Globus pallidus (tissue), 1 donor: ENCODE measurements at regions not wholly inside any gene's neighbourhood (a gene's known extent, or its start where the extent isn't known, plus 50 kb on each side); places are given as distances from the start of the nearest gene placed in this dataset.
"Not testable (repeated sequence)": the region's sequence is repeated elsewhere in the genome, so short reads cannot be mapped to it uniquely, and the experiment has no call there.

Experiments used
- DNase-seq: peaks from one replicate; pipeline ENCODE4 v3.0.0-alpha.2; 2015; ENCODE audit warnings: low spot score

GRCh38 chr3:106348139-106348690 lies 479.4 kb upstream of the CBLB start:
- no peak for DNase-seq

DNA sequence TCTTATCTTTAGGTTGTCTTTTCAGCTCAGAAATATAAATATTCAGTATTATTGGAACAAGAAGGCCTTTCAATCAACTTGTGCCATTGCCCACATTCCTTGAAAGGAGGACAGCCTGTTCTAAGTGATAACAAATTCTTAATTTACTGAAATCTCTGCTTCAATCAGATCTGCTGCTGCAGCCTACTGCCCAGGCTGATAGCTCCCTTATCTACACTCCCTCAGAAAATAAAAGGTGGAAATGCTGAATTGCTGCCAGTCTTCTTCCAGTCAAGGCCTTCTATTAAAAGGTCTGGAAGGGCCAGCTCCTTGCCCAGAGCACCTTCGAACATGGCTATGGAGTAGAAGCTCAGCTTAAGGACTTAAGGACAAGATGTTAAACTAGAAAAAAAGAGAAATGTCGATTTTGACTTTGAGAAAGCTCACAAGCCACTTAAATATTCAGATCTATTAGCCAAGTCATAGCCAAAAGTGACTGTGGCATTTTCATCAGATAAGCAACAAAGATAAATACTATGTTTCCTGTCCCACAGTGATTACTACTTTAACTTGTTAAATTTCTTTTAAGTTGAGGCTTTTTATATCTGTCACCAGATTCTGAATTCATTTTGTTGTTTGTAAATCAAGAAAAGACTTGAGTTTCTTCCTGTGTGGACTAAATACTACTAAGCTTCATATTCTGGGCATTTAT lies 480.5 kb upstream of the CBLB start:
- no peak for DNase-seq

GRCh38 chr3:106355873-106356272 lies 487.1 kb upstream of the CBLB start:
- DNase-seq = no peak

GRCh38 chr3:106359692-106360091 lies 490.9 kb upstream of the CBLB start:
- DNase-seq = no peak

DNA sequence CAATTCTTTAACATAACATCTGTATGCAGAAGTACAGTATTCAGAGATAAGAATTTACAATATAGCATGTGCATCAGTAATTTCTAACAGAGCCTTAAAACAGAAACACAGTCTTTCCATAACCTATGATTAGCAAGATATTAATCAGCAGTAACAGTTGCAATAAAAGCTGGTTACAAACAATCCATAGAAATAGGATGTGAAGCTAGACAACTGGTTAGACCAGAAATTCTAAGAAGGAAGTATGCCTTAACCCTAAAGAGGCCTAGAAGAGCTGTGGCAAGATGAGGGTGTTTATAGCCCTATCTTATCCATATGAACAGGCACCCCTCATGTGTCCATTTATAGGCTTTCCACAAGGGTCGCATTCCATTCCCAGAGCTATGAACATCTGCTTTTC lies 492.1 kb upstream of the CBLB start:
- DNase-seq = not testable (repeated sequence)

GRCh38 chr3:106364477-106364876 lies 495.7 kb upstream of the CBLB start:
- DNase-seq = no peak

DNA sequence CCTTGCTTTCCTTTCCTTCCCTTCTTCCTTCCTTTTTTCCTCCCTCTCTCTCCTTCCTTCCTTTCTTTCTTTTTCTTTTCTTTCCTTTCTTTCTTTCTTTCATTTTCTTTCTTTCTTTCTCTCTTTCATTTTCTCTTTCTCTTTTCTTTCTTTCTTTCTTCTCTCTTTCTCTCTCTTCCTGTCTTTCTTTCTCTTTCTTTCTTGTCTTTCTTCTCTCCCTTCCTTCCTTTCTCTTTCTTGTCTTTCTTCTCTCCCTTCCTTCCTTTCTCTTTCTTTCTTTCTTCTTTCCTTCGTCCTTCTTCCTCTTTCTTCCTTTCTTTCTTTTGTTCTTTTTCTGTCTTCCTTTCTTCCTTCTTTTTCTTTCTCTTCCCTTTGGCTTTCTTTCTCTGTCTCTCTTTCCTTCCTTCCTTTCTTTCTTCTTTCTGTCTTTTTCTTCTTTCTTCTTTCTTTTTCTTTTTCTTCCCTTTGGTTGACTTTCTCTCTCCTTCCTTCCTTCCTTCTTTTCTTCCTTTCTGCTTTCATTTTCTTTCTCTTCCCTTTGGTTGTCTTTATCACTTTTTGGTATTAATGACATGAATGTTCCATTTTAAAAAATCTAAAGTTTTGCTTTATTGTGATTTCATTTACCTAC lies 496.4 kb upstream of the CBLB start:
- DNase-seq = no peak

DNA sequence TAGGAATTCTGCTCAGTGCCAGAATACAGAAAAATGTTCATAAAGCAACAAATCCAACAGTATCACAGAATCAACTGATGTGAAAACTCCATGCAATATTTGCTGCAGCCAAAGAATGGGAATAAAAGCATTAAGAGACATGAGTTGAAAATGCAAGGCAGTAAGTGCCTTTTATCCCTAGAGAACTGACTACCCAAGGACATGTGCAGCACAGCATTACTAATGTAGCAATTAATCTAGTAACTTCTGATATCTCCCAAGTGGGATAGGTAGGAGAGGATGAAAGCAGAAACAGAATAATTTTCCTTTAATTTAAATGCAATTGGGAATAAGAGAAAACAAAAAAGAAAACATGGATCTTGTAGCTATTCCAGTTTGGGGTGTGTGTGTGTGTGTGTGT lies 497.5 kb upstream of the CBLB start:
- no peak for DNase-seq

DNA sequence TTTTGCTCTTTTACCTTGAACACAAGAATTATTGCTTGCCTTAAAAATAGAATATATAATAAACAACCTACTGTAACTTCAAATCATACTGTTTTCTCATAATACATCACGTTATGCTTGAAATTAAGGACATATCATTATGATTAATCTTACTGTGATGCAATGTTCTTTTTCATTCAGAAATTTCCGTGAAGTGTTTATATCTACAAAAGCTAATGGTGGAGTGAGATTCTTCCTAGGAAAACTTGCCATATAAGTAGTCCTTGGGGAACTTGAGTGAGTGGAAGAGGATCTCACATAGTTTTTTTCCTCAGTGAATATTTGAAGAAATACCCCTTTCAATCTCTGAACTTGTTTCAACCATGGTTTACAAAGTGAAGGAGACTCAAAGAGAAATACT lies 498.7 kb upstream of the CBLB start:
- DNase-seq = no peak

GRCh38 chr3:106371221-106371970 lies 502.6 kb upstream of the CBLB start:
- no peak for DNase-seq

GRCh38 chr3:106371971-106372805 lies 503.4 kb upstream of the CBLB start:
- no peak for DNase-seq

- no peak for DNase-seq
Observed at GRCh38 chr3:106372806-106373190, 504.0 kb upstream of the CBLB start.

DNA sequence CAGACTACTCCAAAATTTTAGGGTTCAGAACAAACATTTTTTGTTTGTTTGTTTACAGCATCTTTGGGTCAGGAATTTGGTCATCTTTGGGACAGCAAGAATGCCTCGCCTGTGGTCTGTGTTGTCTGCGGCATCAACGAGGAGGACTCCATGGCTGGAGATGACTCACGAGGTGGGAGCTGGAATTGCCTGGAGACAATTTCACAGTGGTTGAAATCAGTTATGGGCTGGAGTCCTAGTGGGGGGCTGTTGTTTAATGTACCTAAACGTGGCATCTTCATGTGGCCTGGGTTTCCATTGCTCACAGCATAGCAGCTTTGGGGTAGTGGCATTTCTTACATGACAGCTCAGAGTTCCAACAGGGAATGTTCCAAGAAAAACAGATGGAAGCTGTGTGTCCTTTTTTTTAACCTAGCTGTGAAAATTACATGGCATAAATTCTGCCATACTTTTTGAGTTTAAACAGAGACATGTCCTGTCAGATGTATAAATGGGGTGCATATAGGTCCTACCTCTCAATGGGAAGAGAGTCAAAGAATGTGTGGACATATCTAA lies 507.3 kb upstream of the CBLB start:
- no peak for DNase-seq

DNA sequence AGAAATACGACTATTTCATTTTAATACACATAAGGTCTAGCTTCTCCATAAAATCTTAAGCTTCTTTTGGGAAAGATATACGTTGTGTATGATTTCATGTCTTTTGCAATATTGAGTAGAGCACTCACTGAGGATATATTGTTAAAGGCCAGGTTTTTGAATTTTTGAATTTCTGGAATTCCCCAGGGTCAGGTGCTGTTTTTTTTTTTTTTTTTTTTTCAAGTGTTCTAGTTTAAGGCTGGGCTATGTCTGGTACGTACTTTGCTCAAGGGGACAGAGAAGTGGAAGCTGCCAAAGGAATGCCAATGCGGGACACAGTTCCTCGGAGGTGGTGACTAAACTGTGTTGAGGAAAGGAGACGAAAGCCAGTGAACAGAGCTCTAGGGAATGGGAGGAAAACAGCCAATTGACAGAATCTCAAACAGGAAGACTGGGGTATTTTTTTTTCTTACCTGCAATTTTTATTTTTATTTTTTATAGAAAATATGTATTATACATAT lies 510.5 kb upstream of the CBLB start:
- DNase-seq = no peak

DNA sequence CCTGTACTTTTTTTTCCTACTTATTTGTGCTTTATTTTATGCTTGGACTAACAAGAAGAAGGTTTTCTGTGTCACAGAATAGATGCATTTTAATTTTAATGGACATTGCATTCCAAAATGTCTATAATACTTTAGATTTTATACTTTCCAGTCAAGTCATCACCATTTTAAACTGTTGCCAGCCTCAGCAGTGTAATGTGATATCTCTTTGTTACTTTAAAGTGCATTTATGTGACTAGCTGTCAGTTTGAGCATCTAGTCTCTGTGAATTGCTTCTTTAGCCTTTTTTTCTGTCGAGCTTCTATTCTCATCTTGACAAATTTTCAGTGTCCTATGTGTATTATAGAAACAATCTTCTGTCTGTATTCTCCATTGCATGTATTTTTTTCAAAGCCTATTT lies 511.4 kb upstream of the CBLB start:
- DNase-seq = no peak

- no peak for DNase-seq
Observed at GRCh38 chr3:106381286-106381938, 512.6 kb upstream of the CBLB start.

- DNase-seq = no peak
Observed at GRCh38 chr3:106381939-106382335, 513.1 kb upstream of the CBLB start.

- DNase-seq = no peak
Observed at GRCh38 chr3:106386050-106386449, 517.2 kb upstream of the CBLB start.

GRCh38 chr3:106392915-106393314 lies 524.1 kb upstream of the CBLB start:
- no peak for DNase-seq

GRCh38 chr3:106397006-106397405 lies 528.2 kb upstream of the CBLB start:
- DNase-seq = no peak
